HG03175 (cell line): ENCODE measurements at regions not wholly inside any gene's neighbourhood (a gene's known extent, or its start where the extent isn't known, plus 50 kb on each side); places are given as distances from the start of the nearest gene placed in this dataset.
A peak's percentile ranks its signal among the peaks of the same experiment; 100 is the strongest.
"Not testable (repeated sequence)": the region's sequence is repeated elsewhere in the genome, so short reads cannot be mapped to it uniquely, and the experiment has no call there.

Experiments used
- ATAC-seq: cut with Tn5 transposase; IDR thresholded peaks from one replicate; pipeline ENCODE4 v1.9.1; 2021; ENCODE audit warnings: mild to moderate bottlenecking, moderate library complexity; ENCODE audit not compliant: unreplicated experiment

GRCh38 chr13:65733110-65733509, 1497.0 kb downstream of the PCDH9 start:
- ATAC-seq, result no peak

DNA sequence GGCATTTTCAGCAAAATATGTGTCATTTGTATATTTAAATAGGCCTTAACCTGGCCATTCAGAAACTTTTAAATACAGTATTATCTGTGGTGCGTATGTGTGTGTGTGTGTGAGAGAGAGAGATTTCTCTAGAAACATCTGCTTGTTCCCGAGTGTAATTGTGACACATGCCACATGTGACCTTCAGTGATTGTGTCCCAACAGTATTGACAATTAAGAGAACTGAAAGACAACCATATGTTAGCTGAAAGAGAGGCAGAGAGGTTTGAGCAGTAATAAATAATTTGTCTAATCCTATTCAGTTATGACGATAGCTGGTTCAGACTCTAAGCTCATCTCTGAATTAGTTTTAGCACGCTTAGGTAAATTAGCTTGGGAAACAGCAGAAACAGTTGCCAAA, 1503.1 kb downstream of the PCDH9 start:
- ATAC-seq, result no peak

GRCh38 chr13:65725006-65725405, 1505.1 kb downstream of the PCDH9 start:
- no peak for ATAC-seq

DNA sequence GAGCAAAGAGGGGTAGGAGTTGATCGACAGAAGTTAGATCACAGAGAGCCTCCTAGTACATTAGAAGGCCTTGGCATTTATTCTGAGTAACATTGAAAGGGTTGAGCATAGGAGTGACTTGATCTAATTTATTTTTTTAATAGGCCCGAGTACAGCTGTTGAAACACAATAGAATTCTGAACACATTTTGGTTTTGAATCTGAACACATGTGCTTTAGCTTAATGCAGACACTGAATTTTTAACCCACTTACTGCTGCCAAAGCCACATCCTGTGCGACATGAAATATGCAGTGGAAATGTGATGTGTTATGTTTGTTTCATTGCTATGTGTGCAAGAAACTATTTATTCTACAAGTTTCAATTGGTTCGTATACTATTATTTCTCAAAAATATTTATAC, 1505.9 kb downstream of the PCDH9 start:
- no peak for ATAC-seq

GRCh38 chr13:65722506-65722905, 1507.6 kb downstream of the PCDH9 start:
- ATAC-seq, result no peak

DNA sequence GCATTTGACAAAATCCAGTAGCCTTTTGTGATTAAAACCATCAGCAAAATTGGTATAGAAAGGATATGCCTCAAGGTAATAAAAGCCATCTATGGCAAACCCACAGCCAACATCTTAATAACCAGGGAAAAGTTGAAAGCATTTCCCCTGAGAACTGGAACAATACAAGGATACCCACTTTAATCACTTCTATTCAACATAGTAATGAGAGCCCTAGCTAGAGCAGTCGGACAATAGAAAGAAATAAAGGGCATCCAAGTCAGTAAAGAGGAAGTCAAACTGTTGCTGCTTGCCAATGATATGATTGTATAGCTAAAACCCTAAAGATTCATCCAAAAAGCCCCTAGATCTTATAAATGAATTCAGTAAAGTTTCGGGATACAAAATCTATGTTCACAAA, 1510.3 kb downstream of the PCDH9 start:
- ATAC-seq, result no peak

GRCh38 chr13:65710514-65710913, 1519.6 kb downstream of the PCDH9 start:
- ATAC-seq, result no peak

DNA sequence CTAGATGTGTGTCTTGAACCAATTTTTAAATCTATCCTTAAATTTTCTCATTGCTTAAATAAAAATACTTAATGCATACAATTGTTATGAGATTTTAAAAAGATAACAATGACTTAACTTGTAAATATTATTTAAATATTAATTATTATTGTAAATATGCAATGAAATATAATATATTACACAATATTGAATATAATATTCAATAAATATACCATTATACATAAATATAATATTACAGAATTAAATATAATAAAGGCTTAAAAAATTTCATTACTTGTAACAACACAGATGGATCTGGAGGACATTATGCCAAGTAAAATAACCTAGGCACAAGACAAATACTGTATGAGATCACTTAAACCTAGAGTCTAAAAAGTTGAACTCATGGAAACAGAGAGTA, 1532.3 kb downstream of the PCDH9 start:
- no peak for ATAC-seq

DNA sequence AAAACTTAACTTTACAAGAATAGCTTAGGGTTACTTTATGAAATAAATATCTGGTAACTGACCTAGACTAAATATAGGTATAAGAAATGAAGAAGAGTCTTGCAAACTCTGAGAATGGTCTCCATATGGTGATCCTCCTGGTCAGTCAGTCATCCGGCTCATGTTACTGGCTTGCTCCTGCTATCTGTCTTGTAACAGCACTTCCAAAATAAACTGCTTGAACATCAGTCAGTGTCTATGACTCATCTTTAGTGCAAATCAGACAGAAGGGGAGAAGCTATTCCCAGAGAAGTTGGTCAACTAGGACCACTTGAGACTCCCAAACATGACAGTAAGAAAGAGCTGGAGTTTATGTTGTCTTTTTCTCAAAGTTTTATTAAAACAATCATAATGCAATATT, 1550.9 kb downstream of the PCDH9 start:
- no peak for ATAC-seq

GRCh38 chr13:65677906-65678305, 1552.2 kb downstream of the PCDH9 start:
- ATAC-seq, result no peak

DNA sequence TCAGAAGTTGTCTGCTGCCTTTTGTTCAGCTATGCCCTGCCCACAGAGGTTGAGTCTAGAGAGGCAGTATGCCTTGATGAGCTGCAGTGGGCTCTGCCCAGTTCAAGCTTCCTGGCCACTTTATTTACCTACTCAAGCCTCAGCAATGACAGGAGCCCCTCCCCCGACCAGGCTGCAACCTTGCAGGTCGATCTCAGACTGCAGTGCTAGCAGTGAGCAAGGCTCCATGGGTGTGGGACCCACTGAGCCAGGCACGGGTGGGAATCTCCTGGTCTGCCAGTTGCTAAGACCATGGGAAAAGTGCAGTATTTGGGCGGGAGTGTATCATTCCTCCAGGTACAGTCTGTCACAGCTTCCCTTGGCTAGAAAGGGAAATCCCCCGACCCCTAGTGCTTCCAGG, 1554.8 kb downstream of the PCDH9 start:
- not testable (repeated sequence) for ATAC-seq

GRCh38 chr13:65670014-65670625, 1560.0 kb downstream of the PCDH9 start:
- no peak for ATAC-seq

GRCh38 chr13:65660731-65661130, 1569.4 kb downstream of the PCDH9 start:
- ATAC-seq, result no peak

DNA sequence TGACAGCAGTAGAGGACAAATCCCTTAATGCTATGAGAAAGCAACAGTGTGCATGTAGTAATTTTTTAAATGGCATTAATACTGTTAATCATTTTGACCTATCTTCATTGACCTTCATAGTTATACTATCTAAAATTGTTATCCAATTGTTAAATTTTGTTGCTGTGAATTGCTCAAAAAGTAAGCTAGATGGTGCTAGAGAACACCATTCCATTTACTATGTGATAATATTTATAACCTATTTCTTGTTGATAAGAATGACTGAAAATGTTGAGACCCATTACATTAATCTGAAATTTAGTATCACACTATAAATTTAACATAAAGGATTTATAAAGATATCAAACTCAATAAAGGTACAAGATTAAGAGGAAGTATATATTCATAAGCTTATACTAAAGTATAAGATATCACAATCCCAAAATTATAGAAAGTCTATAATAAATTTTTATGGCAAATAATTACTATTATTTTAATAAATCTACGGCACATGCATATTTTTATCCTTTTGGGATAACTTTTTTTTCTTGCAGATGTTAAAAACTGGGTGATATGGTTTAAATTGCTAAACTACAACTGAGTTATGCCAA, 1573.3 kb downstream of the PCDH9 start:
- ATAC-seq, result no peak

GRCh38 chr13:65653613-65654012, 1576.5 kb downstream of the PCDH9 start:
- no peak for ATAC-seq

DNA sequence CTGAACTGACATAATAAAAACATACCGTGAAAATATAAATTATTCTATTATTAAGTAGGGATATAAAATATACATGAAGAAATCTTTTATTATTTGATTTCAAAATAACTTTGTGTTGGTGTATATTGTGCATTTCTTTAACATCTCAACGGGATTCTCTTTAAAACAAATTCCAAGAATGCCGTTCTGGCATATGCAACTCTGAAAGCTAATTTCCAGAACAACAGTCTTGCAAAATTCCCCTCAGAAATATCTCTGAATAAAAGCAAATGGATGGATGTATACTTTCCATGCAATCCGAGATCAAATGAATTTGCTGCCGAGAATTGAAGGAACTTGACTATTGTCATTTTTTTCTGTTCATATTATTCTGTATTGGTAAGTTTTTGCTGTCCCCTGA, 1579.8 kb downstream of the PCDH9 start:
- no peak for ATAC-seq

DNA sequence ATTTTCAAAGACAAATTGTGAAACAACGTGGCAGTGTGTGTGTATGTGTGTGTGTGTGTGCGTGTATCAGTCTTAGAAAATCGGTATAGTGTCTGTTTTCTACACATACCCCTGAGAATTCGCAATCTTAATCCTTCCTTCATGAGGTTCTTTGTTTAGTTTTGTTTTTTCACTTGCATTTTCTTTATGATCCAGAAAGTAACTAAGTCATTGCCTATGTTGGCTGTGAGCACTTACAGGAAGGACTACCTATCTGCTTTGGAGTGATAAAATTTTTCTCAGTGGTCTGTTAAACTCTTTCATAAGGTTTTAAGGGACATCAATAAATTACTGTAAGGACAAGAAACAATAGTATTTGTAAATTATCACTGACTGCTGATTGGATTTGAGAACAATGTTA, 1587.1 kb downstream of the PCDH9 start:
- ATAC-seq, result no peak

DNA sequence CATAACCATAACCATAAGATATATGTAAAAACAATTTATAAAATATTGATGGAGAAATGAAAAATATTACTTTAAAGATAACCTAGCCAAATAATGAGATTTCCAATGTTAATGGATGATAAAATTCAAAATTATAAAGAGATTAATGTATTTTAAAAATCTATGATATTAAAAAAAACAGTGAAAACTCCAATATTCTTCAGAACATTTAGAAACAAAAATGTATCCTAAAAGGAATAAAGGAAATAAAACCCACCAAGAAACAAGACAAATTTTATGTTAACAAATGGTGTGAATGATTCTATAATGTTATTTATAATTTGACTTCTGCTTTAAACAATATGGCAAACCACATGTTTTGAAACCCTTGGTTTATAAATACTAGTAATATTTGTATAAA, 1587.8 kb downstream of the PCDH9 start:
- no peak for ATAC-seq

- peak; percentile 92 for ATAC-seq
These were observed 1591.5 kb downstream of the PCDH9 start for GRCh38 chr13:65638572-65639168.

GRCh38 chr13:65633806-65634205, 1596.3 kb downstream of the PCDH9 start:
- ATAC-seq, result no peak

GRCh38 chr13:65631078-65631477, 1599.1 kb downstream of the PCDH9 start:
- no peak for ATAC-seq

DNA sequence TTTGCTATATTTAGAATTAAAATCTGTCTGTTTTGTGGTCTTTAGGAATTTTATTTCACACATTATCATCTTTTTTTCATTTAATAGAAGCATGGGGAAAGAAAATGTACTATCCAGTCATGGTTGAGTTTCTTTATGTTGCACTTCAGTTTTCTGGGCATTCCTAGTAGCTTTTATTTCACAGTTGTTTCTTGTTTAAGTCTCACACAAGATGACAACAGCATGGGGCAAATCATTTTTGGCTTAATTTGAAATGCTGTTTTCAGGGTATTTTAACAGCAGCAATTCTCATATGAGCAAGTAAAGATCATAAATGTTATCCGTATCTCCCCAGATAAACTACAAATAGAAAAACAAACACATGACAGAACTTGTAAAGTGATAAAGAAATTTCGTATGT, 1600.2 kb downstream of the PCDH9 start:
- ATAC-seq, result no peak

DNA sequence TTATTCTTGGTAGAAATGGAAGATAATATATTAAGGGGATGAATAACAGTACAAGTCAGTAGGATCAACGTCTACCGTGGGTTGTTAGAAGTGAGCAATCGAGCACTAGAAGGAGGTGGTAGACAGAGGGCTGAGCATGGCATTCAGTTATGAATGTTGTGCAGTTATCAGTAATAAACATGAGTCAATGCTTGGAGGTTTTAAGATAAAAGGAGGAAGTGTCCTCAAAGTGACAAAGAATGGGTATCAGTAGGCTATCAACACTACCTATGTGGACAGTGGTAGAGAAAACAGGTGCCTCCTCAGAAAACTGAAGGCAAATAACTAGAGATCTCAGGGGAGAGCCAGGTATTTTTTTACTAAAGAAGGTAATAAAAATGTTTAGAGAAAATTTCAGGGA, 1607.0 kb downstream of the PCDH9 start:
- no peak for ATAC-seq
